ENCODE measurements at regions not wholly inside any gene's neighbourhood (a gene's known extent, or its start where the extent isn't known, plus 50 kb on each side); places are given as distances from the start of the nearest gene placed in this dataset.

GRCh38 chr16:52618753-52619497 lies 72.0 kb upstream of the TOX3 start:
- no peaks in the 10 kb centered on the region for H3K4me1 Mint-ChIP-seq (ENCODE audit: low read depth)
- H3K27me3 Mint-ChIP-seq = no peaks in the 10 kb centered on the region
- intact Hi-C loops (cut with micrococcal nuclease) = no loop called here
- H3K36me3 Mint-ChIP-seq (ENCODE audit: low read depth) = no peaks in the 10 kb centered on the region
- H3K4me3 Mint-ChIP-seq = no peak overlapping the region
- H3K9me3 Mint-ChIP-seq = no peaks in the 10 kb centered on the region
- no peak overlapping the region for H3K27ac Mint-ChIP-seq

GRCh38 chr16:52617591-52617990 lies 70.6 kb upstream of the TOX3 start:
- Mint-ChIP-seq H3K4me3 (no peak overlapping the region), H3K36me3 (ENCODE audit: low read depth) (no peaks in the 10 kb centered on the region), H3K4me1 (ENCODE audit: low read depth) (no peaks in the 10 kb centered on the region), H3K9me3 (no peaks in the 10 kb centered on the region), H3K27ac (no peak overlapping the region), H3K27me3 (no peaks in the 10 kb centered on the region)
- intact Hi-C loops (cut with micrococcal nuclease) = no loop called here

GRCh38 chr16:52613508-52613907 lies 66.6 kb upstream of the TOX3 start:
- H3K9me3 Mint-ChIP-seq = no peaks in the 10 kb centered on the region
- H3K27ac Mint-ChIP-seq = no peak overlapping the region
- no peaks in the 10 kb centered on the region for H3K4me1 Mint-ChIP-seq (ENCODE audit: low read depth)
- intact Hi-C loops (cut with micrococcal nuclease) = no loop called here
- no peaks in the 10 kb centered on the region for H3K36me3 Mint-ChIP-seq (ENCODE audit: low read depth)
- no peaks in the 10 kb centered on the region for H3K27me3 Mint-ChIP-seq
- no peak overlapping the region for H3K4me3 Mint-ChIP-seq

- Mint-ChIP-seq H3K36me3 (ENCODE audit: low read depth) (no peaks in the 10 kb centered on the region), H3K9me3 (no peaks in the 10 kb centered on the region), H3K27ac (no peak overlapping the region), H3K4me3 (no peak overlapping the region), H3K4me1 (ENCODE audit: low read depth) (no peaks in the 10 kb centered on the region), H3K27me3 (no peaks in the 10 kb centered on the region)
- intact Hi-C loops (cut with micrococcal nuclease) = no loop called here
Observed at GRCh38 chr16:52611817-52612673, 65.1 kb upstream of the TOX3 start.

GRCh38 chr16:52603015-52603414 lies 56.1 kb upstream of the TOX3 start:
- Mint-ChIP-seq H3K9me3 (no peaks in the 10 kb centered on the region), H3K4me3 (no peak overlapping the region), H3K27ac (no peak overlapping the region), H3K27me3 (no peaks in the 10 kb centered on the region), H3K36me3 (ENCODE audit: low read depth) (no peaks in the 10 kb centered on the region), H3K4me1 (ENCODE audit: low read depth) (no peaks in the 10 kb centered on the region)
- intact Hi-C loops (cut with micrococcal nuclease) = no loop called here

- H3K4me3 Mint-ChIP-seq = no peak overlapping the region
- H3K27me3 Mint-ChIP-seq = no peaks in the 10 kb centered on the region
- no peaks in the 10 kb centered on the region for H3K36me3 Mint-ChIP-seq (ENCODE audit: low read depth)
- H3K27ac Mint-ChIP-seq = no peak overlapping the region
- no peaks in the 10 kb centered on the region for H3K4me1 Mint-ChIP-seq (ENCODE audit: low read depth)
- no peaks in the 10 kb centered on the region for H3K9me3 Mint-ChIP-seq
- intact Hi-C loops (cut with micrococcal nuclease) = no loop called here
Observed at GRCh38 chr16:52597772-52598483, 51.0 kb upstream of the TOX3 start.

GRCh38 chr16:52597073-52597771 lies 50.3 kb upstream of the TOX3 start:
- Mint-ChIP-seq H3K9me3 (no peaks in the 10 kb centered on the region), H3K27me3 (no peaks in the 10 kb centered on the region), H3K4me3 (no peak overlapping the region), H3K4me1 (ENCODE audit: low read depth) (no peaks in the 10 kb centered on the region), H3K27ac (no peak overlapping the region), H3K36me3 (ENCODE audit: low read depth) (no peaks in the 10 kb centered on the region)
- intact Hi-C loops (cut with micrococcal nuclease) = no loop called here

Data from dendritic cell treated with granulocyte-macrophage colony-stimulating factor and Interleukin-4, amounts not matched to agents 40 ng/mL and 50 ng/mL, for 4 days (primary cell).